ENCODE measurements at regions not wholly inside any gene's neighbourhood (a gene's known extent, or its start where the extent isn't known, plus 50 kb on each side); places are given as distances from the start of the nearest gene placed in this dataset.
"Not testable (repeated sequence)": the region's sequence is repeated elsewhere in the genome, so short reads cannot be mapped to it uniquely, and the experiment has no call there.

- not testable (repeated sequence) for H3K4me3 ChIP-seq, DNase-seq, H3K27me3 ChIP-seq, H3K9me3 ChIP-seq, H3K36me3 ChIP-seq
These were observed 68.1 kb downstream of the GOLGA6L6 start for GRCh38 chr15:20473465-20473864.

GRCh38 chr15:20472983-20473382, 68.6 kb downstream of the GOLGA6L6 start:
- not testable (repeated sequence) for H3K4me3 ChIP-seq, H3K36me3 ChIP-seq, H3K9me3 ChIP-seq, H3K27me3 ChIP-seq, DNase-seq

GRCh38 chr15:20470810-20471209, 70.8 kb downstream of the GOLGA6L6 start:
- H3K9me3 ChIP-seq, H3K27me3 ChIP-seq, H3K4me3 ChIP-seq, DNase-seq, H3K36me3 ChIP-seq: not testable (repeated sequence)

- not testable (repeated sequence) for DNase-seq, H3K4me3 ChIP-seq, H3K27me3 ChIP-seq, H3K9me3 ChIP-seq, H3K36me3 ChIP-seq
These were observed 100.5 kb downstream of the GOLGA6L6 start for GRCh38 chr15:20441138-20441537.

GRCh38 chr15:20440390-20440789, 101.2 kb downstream of the GOLGA6L6 start:
- H3K9me3 ChIP-seq, DNase-seq, H3K27me3 ChIP-seq, H3K4me3 ChIP-seq, H3K36me3 ChIP-seq: not testable (repeated sequence)

GRCh38 chr15:20439111-20439510, 102.5 kb downstream of the GOLGA6L6 start:
- DNase-seq, H3K27me3 ChIP-seq, H3K36me3 ChIP-seq, H3K9me3 ChIP-seq, H3K4me3 ChIP-seq: not testable (repeated sequence)

GRCh38 chr15:20438255-20438654, 103.3 kb downstream of the GOLGA6L6 start:
- H3K9me3 ChIP-seq, H3K27me3 ChIP-seq, DNase-seq, H3K36me3 ChIP-seq, H3K4me3 ChIP-seq: not testable (repeated sequence)

GRCh38 chr15:20433468-20433867, 108.1 kb downstream of the GOLGA6L6 start:
- H3K27me3 ChIP-seq, H3K4me3 ChIP-seq, DNase-seq, H3K9me3 ChIP-seq, H3K36me3 ChIP-seq: not testable (repeated sequence)

GRCh38 chr15:20430495-20430894, 111.1 kb downstream of the GOLGA6L6 start:
- not testable (repeated sequence) for H3K27me3 ChIP-seq, DNase-seq, H3K9me3 ChIP-seq, H3K36me3 ChIP-seq, H3K4me3 ChIP-seq

GRCh38 chr15:20420710-20421109, 120.9 kb downstream of the GOLGA6L6 start:
- H3K9me3 ChIP-seq, DNase-seq, H3K4me3 ChIP-seq: not testable (repeated sequence)

GRCh38 chr15:20416618-20417017, 125.0 kb downstream of the GOLGA6L6 start:
- H3K9me3 ChIP-seq, H3K4me3 ChIP-seq, DNase-seq, H3K27me3 ChIP-seq, H3K36me3 ChIP-seq: not testable (repeated sequence)

More at GRCh38 chr15:20420710-20421109, 120.9 kb downstream of the GOLGA6L6 start:
- not testable (repeated sequence) for H3K36me3 ChIP-seq, H3K27me3 ChIP-seq

- not testable (repeated sequence) for H3K36me3 ChIP-seq, H3K27me3 ChIP-seq, H3K9me3 ChIP-seq, DNase-seq, H3K4me3 ChIP-seq
These were observed 131.9 kb downstream of the GOLGA6L6 start for GRCh38 chr15:20409667-20410198.

GRCh38 chr15:20409247-20409646, 132.4 kb downstream of the GOLGA6L6 start:
- Histone ChIP-seq H3K4me3 (no peak overlapping the region), H3K27me3 (peaks cover 3% of the 10 kb centered on the region; the same call in 1 of the 2 replicates), H3K36me3 (no peaks in the 10 kb centered on the region), H3K9me3 (no peaks in the 10 kb centered on the region)
- no peak for DNase-seq

- no peak for DNase-seq
- Histone ChIP-seq H3K4me3 (no peak overlapping the region), H3K36me3 (no peaks in the 10 kb centered on the region)
These were observed 134.0 kb downstream of the GOLGA6L6 start for GRCh38 chr15:20407553-20407952.

GRCh38 chr15:20404571-20404970, 137.0 kb downstream of the GOLGA6L6 start:
- not testable (repeated sequence) for H3K36me3 ChIP-seq, H3K27me3 ChIP-seq, H3K4me3 ChIP-seq, DNase-seq, H3K9me3 ChIP-seq

More at GRCh38 chr15:20407553-20407952, 134.0 kb downstream of the GOLGA6L6 start:
- Histone ChIP-seq H3K9me3 (no peaks in the 10 kb centered on the region), H3K27me3 (peaks cover 3% of the 10 kb centered on the region; the same call in 1 of the 2 replicates)

GRCh38 chr15:20402586-20402985, 139.0 kb downstream of the GOLGA6L6 start:
- H3K27me3 ChIP-seq, H3K4me3 ChIP-seq, H3K9me3 ChIP-seq, H3K36me3 ChIP-seq, DNase-seq: not testable (repeated sequence)

- not testable (repeated sequence) for H3K9me3 ChIP-seq, H3K4me3 ChIP-seq, H3K27me3 ChIP-seq, H3K36me3 ChIP-seq, DNase-seq
These were observed 140.5 kb downstream of the GOLGA6L6 start for GRCh38 chr15:20401058-20401457.

- not testable (repeated sequence) for DNase-seq, H3K9me3 ChIP-seq, H3K4me3 ChIP-seq, H3K27me3 ChIP-seq, H3K36me3 ChIP-seq
These were observed 142.9 kb downstream of the GOLGA6L6 start for GRCh38 chr15:20398680-20399079.

GRCh38 chr15:20388161-20388560, 153.4 kb downstream of the GOLGA6L6 start:
- H3K27me3 ChIP-seq = peaks cover 19% of the 10 kb centered on the region
- not testable (repeated sequence) for H3K36me3 ChIP-seq, H3K9me3 ChIP-seq, DNase-seq, H3K4me3 ChIP-seq
